ENCODE measurements at regions not wholly inside any gene's neighbourhood (a gene's known extent, or its start where the extent isn't known, plus 50 kb on each side); places are given as distances from the start of the nearest gene placed in this dataset.
"Not testable (repeated sequence)": the region's sequence is repeated elsewhere in the genome, so short reads cannot be mapped to it uniquely, and the experiment has no call there.

DNA sequence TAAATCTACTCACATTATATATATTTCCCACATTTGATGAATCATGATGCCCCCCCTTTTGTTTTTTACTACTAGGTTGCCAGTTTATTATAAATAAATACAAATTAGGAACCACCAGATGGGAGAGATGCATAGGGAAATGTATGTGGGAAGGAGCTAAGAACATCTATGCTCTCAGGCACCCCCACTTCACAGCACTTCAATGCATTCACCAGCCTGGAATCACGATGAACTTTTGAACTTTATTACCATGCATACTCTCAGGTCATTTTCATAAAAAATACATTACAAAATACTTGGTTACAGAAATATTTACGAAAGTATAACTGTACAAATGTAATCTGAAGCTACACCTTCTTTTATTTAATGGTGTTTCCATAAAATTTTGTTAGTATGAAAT is 988.0 kb upstream of the EPHA6 start:
- no peaks in the 10 kb centered on the region for H3K36me3 Mint-ChIP-seq
- TF ChIP-seq EZH2 (IDR thresholded peaks at IDR 0.05) (no peak), EZH2phosphoT487 (IDR thresholded peaks at IDR 0.05) (no peak)
- TF ChIP-seq, protein P1, sequence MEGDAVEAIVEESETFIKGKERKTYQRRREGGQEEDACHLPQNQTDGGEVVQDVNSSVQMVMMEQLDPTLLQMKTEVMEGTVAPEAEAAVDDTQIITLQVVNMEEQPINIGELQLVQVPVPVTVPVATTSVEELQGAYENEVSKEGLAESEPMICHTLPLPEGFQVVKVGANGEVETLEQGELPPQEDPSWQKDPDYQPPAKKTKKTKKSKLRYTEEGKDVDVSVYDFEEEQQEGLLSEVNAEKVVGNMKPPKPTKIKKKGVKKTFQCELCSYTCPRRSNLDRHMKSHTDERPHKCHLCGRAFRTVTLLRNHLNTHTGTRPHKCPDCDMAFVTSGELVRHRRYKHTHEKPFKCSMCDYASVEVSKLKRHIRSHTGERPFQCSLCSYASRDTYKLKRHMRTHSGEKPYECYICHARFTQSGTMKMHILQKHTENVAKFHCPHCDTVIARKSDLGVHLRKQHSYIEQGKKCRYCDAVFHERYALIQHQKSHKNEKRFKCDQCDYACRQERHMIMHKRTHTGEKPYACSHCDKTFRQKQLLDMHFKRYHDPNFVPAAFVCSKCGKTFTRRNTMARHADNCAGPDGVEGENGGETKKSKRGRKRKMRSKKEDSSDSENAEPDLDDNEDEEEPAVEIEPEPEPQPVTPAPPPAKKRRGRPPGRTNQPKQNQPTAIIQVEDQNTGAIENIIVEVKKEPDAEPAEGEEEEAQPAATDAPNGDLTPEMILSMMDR (IDR thresholded peaks at IDR 0.05), result no peak
- Histone ChIP-seq H3K9me3 (ENCODE audit: low read depth) (no peaks in the 10 kb centered on the region), H3K9ac (no peak overlapping the region), H3K4me1 (no peaks in the 10 kb centered on the region), H3K27ac (no peak overlapping the region), H4K20me1 (ENCODE audit: low read depth) (no peaks in the 10 kb centered on the region), H3K27me3 (no peaks in the 10 kb centered on the region), H2AFZ (replicated peaks) (no peak overlapping the region), H3K4me2 (no peak overlapping the region), H3K4me3 (no peak overlapping the region), H3K79me2 (ENCODE audit: low read depth) (no peaks in the 10 kb centered on the region), H3K36me3 (no peaks in the 10 kb centered on the region), H3F3A (ENCODE audit: low read depth) (no peaks in the 10 kb centered on the region)
- no peak for DNase-seq (ENCODE audit: low spot score)
- no peak overlapping the region for H3K4me3 Mint-ChIP-seq
- H3K27me3 Mint-ChIP-seq (ENCODE audit: insufficient read depth, low read depth), result no peaks in the 10 kb centered on the region
- no peak overlapping the region for H3K27ac Mint-ChIP-seq
- H3K9me3 Mint-ChIP-seq, result no peaks in the 10 kb centered on the region
- no peaks in the 10 kb centered on the region for H3K4me1 Mint-ChIP-seq

DNA sequence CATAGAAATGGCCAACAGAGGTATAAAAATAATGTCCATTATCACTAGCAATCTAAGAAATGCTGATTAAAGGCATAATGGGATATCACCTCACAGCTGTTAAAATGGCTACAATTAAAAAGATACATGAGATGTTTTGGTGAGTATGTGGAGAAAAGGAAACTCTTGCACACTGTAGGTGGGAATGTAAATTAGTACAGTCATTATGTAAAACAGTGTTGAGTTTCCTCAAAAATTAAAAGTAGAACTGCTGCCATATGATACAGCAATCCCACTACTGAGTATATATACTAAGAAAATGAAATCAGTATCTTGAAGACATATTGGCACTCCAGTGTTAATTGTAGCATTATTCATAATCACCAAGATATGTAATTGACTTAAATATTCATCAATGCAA is 982.2 kb upstream of the EPHA6 start:
- no peak overlapping the region for H3K9ac ChIP-seq
- TF ChIP-seq EZH2 (IDR thresholded peaks at IDR 0.05), result no peak
- no peaks in the 10 kb centered on the region for H3K36me3 Mint-ChIP-seq
- H4K20me1 ChIP-seq (ENCODE audit: low read depth), result no peaks in the 10 kb centered on the region
- H3K27ac Mint-ChIP-seq, result no peak overlapping the region
- H3K27me3 ChIP-seq, result no peaks in the 10 kb centered on the region
- no peaks in the 10 kb centered on the region for H3K36me3 ChIP-seq
- no peak for DNase-seq (ENCODE audit: low spot score)
- peaks cover 2% of the 10 kb centered on the region for H3K9me3 Mint-ChIP-seq
- no peaks in the 10 kb centered on the region for H3K4me1 ChIP-seq
- H3F3A ChIP-seq (ENCODE audit: low read depth), result no peaks in the 10 kb centered on the region
- no peak overlapping the region for H3K4me3 ChIP-seq
- H2AFZ ChIP-seq (replicated peaks), result no peak overlapping the region
- H3K9me3 ChIP-seq (ENCODE audit: low read depth), result no peaks in the 10 kb centered on the region
- no peaks in the 10 kb centered on the region for H3K4me1 Mint-ChIP-seq
- H3K27me3 Mint-ChIP-seq (ENCODE audit: insufficient read depth, low read depth), result peaks cover 3% of the 10 kb centered on the region
- no peak overlapping the region for H3K27ac ChIP-seq
- no peak overlapping the region for H3K4me2 ChIP-seq
- H3K79me2 ChIP-seq (ENCODE audit: low read depth), result no peaks in the 10 kb centered on the region
- no peak overlapping the region for H3K4me3 Mint-ChIP-seq

DNA sequence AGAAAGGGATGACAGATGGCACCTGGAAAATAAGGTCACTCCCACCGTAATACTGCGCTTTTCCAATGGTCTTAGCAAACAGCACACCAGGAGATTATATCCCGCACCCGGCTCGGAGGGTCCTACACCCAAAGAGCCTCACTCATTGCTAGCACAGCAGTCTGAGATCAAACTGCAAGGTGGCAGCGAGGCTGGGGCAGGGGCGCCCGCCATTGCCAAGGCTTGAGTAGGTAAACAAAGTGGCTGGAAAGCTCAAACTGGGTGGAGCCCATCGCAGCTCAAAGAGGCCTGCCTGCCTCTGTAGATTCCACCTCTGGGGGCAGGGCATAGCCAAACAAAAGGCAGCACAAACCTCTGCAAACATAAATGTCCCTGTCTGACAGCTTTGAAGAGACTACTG is 953.8 kb upstream of the EPHA6 start:
- H4K20me1 ChIP-seq (ENCODE audit: low read depth); H3K4me3 Mint-ChIP-seq; H3K9ac ChIP-seq; H3K4me2 ChIP-seq; H3K27me3 Mint-ChIP-seq (ENCODE audit: insufficient read depth, low read depth); H3K27ac Mint-ChIP-seq; H3F3A ChIP-seq (ENCODE audit: low read depth); DNase-seq (ENCODE audit: low spot score); H3K79me2 ChIP-seq (ENCODE audit: low read depth); H3K4me1 ChIP-seq; H2AFZ ChIP-seq (replicated peaks); H3K4me3 ChIP-seq; H3K9me3 ChIP-seq (ENCODE audit: low read depth); H3K36me3 ChIP-seq; H3K27ac ChIP-seq; H3K36me3 Mint-ChIP-seq; H3K4me1 Mint-ChIP-seq; H3K27me3 ChIP-seq: not testable (repeated sequence)
- peaks cover 18% of the 10 kb centered on the region for H3K9me3 Mint-ChIP-seq

DNA sequence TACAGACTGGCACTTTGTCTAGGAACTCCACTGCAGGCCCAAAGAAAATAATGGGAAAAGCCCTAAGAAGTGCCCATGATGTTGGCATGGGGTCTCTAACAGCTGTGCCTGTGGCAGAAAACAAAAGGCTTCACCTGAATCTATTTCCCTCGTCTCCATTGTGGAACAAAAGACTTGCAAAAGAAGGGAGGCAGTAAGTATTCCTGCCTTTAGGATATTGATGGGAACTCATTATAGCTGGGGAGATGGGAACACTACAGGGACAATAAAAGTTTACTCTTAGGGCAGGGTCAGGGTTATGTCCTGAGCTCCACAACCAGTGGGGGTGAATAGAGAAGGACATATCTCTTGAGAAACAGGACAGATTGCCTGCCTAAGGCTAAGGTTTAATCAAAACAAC is 930.6 kb upstream of the EPHA6 start:
- no peaks in the 10 kb centered on the region for H3K36me3 ChIP-seq
- H4K20me1 ChIP-seq (ENCODE audit: low read depth), result no peaks in the 10 kb centered on the region
- H3K4me1 ChIP-seq, result no peaks in the 10 kb centered on the region
- H3K27me3 ChIP-seq, result no peaks in the 10 kb centered on the region
- H3K9me3 ChIP-seq (ENCODE audit: low read depth), result no peaks in the 10 kb centered on the region
- no peak for TF ChIP-seq EZH2 (IDR thresholded peaks at IDR 0.05)
- no peak for TF ChIP-seq EZH2phosphoT487 (IDR thresholded peaks at IDR 0.05)
- TF ChIP-seq, protein P1 (IDR thresholded peaks at IDR 0.05), result no peak
- H3K4me3 ChIP-seq, result no peak overlapping the region
- H3K79me2 ChIP-seq (ENCODE audit: low read depth), result no peaks in the 10 kb centered on the region
- no peak overlapping the region for H3K27ac Mint-ChIP-seq
- H3K27me3 Mint-ChIP-seq (ENCODE audit: insufficient read depth, low read depth), result no peaks in the 10 kb centered on the region
- H3F3A ChIP-seq (ENCODE audit: low read depth), result no peaks in the 10 kb centered on the region
- DNase-seq (ENCODE audit: low spot score), result no peak
- H3K4me2 ChIP-seq, result no peak overlapping the region
- no peaks in the 10 kb centered on the region for H3K36me3 Mint-ChIP-seq
- H3K4me1 Mint-ChIP-seq, result no peaks in the 10 kb centered on the region
- no peak overlapping the region for H2AFZ ChIP-seq (replicated peaks)
- H3K9me3 Mint-ChIP-seq, result no peaks in the 10 kb centered on the region
- H3K4me3 Mint-ChIP-seq, result no peak overlapping the region
- no peak overlapping the region for H3K27ac ChIP-seq
- H3K9ac ChIP-seq, result no peak overlapping the region

All from neural progenitor cell (in vitro differentiated cells).